KMS-11 (cell line): ENCODE measurements at regions not wholly inside any gene's neighbourhood (a gene's known extent, or its start where the extent isn't known, plus 50 kb on each side); places are given as distances from the start of the nearest gene placed in this dataset.

ENCODE experiments used
- H2AFZ ChIP-seq: fragments of 200-600 bp; sonication (generic); 2 replicates; pipeline ENCODE4 v1.6.1; 2016; ENCODE audit warnings: antibody characterized with exemption, mixed run types, low read depth
- H3K27ac ChIP-seq: fragments of 200-600 bp; sonication (generic); 2 replicates; pipeline ENCODE4 v1.6.1; 2016; ENCODE audit warnings: mild to moderate bottlenecking, mixed run types
- H3K27me3 ChIP-seq: fragments of 200-600 bp; sonication (generic); 2 replicates; pipeline ENCODE4 v1.6.1; 2017; ENCODE audit warnings: mild to moderate bottlenecking, low read depth, mixed run types, moderate library complexity; ENCODE audit not compliant: insufficient read depth
- H3K36me3 ChIP-seq: fragments of 200-600 bp; sonication (generic); 2 replicates; pipeline ENCODE4 v1.6.1; 2017; ENCODE audit warnings: mild to moderate bottlenecking, mixed run types; ENCODE audit not compliant: insufficient read depth
- H3K4me1 ChIP-seq: fragments of 200-600 bp; sonication (generic); 2 replicates; pipeline ENCODE4 v1.6.1; 2016; ENCODE audit warnings: mild to moderate bottlenecking, low read depth, mixed run types; ENCODE audit not compliant: poor library complexity, severe bottlenecking
- H3K4me2 ChIP-seq: fragments of 200-600 bp; sonication (generic); 2 replicates; pipeline ENCODE4 v1.7.0; 2016; ENCODE audit warnings: mild to moderate bottlenecking, mixed run types
- H3K4me3 ChIP-seq: fragments of 200-600 bp; sonication (generic); IDR thresholded peaks from 2 replicates; pipeline ENCODE4 v1.6.1; 2017; ENCODE audit warnings: low read depth, low read length, mixed read lengths; ENCODE audit not compliant: insufficient read depth
- H3K79me2 ChIP-seq: fragments of 200-600 bp; sonication (generic); 2 replicates; pipeline ENCODE4 v1.6.1; 2016; ENCODE audit warnings: low read depth, mixed run types; ENCODE audit not compliant: insufficient read depth
- H3K9ac ChIP-seq: fragments of 200-600 bp; sonication (generic); 2 replicates; pipeline ENCODE4 v1.6.1; 2016; ENCODE audit warnings: mild to moderate bottlenecking, mixed run types
- H4K20me1 ChIP-seq: fragments of 200-600 bp; sonication (generic); 2 replicates; pipeline ENCODE4 v1.6.1; 2016; ENCODE audit warnings: mild to moderate bottlenecking, mixed run types; ENCODE audit not compliant: insufficient read depth
- TF ChIP-seq, protein P1 (sequence below): fragments of 200-600 bp; sonication (generic); conservative IDR thresholded peaks from 2 replicates; pipeline ENCODE4 v1.6.1; 2017; ENCODE audit warnings: low read depth, mild to moderate bottlenecking, antibody characterized with exemption, low read length, moderate library complexity, mixed read lengths

DNA sequence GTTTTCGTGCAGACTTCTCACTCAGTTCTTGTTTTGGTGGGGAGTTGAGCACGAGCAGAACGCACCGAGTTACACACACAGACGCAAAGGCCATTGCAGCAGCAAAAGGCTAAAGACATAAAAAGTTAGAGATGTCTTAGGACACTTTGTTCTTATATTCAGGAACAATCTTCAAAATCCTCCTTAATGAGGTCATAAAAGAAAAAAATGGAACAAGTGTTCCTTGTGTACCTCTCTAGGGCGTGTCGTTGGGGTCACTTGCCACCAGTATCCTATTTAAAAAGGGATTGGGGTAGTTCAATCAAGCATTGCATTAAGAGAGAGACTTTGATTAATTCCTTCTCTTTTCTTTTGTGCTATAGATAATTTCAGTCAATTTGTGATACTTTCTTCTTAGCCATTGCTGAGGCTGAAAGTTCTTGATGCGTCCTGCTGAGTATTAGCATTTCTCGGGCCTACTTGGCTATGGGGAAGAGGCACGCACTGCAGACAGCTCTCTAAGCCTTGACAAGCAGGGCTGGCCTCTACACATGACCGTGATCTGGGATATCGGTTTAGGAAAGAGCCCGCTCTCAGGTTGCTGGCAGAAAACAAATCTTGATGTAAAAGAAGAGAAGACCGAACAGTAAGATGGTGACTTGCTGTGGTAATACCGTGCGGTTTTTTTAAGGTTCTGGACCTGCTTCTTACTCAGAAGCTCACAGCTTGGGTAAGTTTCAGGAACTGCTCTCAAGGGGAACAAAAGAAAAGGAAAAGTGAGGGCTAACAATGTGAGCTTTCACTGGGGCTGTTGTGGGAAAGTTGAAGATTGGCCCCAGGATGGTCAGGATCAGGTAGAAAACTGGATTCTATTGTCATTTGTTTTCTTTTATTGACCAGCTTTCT is 223.6 kb downstream of the TM9SF2 start:
- no peak overlapping the region for H3K27ac ChIP-seq
- H3K36me3 ChIP-seq: no peaks in the 10 kb centered on the region
- H4K20me1 ChIP-seq: no peaks in the 10 kb centered on the region
- H3K4me1 ChIP-seq: no peaks in the 10 kb centered on the region
- H3K4me2 ChIP-seq: no peak overlapping the region
- H2AFZ ChIP-seq: no peak overlapping the region
- no peak overlapping the region for H3K9ac ChIP-seq
- TF ChIP-seq, protein P1, sequence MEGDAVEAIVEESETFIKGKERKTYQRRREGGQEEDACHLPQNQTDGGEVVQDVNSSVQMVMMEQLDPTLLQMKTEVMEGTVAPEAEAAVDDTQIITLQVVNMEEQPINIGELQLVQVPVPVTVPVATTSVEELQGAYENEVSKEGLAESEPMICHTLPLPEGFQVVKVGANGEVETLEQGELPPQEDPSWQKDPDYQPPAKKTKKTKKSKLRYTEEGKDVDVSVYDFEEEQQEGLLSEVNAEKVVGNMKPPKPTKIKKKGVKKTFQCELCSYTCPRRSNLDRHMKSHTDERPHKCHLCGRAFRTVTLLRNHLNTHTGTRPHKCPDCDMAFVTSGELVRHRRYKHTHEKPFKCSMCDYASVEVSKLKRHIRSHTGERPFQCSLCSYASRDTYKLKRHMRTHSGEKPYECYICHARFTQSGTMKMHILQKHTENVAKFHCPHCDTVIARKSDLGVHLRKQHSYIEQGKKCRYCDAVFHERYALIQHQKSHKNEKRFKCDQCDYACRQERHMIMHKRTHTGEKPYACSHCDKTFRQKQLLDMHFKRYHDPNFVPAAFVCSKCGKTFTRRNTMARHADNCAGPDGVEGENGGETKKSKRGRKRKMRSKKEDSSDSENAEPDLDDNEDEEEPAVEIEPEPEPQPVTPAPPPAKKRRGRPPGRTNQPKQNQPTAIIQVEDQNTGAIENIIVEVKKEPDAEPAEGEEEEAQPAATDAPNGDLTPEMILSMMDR: no peak
- no peaks in the 10 kb centered on the region for H3K27me3 ChIP-seq
- no peaks in the 10 kb centered on the region for H3K79me2 ChIP-seq
- no peak overlapping the region for H3K4me3 ChIP-seq

DNA sequence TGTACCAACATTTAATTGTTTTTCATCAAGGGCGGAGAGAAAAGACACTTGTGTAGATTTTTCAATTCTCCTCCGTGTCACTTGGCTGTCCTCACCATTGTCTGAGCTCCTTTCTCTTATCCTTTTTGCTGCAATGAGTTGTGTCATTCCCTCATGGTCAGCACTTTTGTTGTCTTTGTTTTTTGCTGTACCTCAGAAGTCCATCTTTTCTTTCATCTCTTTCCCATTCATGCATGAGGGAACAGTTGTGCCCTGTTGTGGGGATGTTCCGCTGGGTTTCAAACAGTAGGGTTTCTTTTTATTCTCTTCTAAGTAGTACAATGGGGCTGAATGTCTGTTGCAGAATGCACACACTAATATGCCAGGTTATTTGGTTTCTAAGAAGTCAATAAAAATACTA is 222.6 kb downstream of the TM9SF2 start:
- H3K4me2 ChIP-seq: no peak overlapping the region
- no peaks in the 10 kb centered on the region for H3K4me1 ChIP-seq
- H3K9ac ChIP-seq: no peak overlapping the region
- H4K20me1 ChIP-seq: no peaks in the 10 kb centered on the region
- no peaks in the 10 kb centered on the region for H3K27me3 ChIP-seq
- TF ChIP-seq, protein P1: no peak
- no peaks in the 10 kb centered on the region for H3K36me3 ChIP-seq
- H3K79me2 ChIP-seq: no peaks in the 10 kb centered on the region
- H3K27ac ChIP-seq: no peak overlapping the region
- no peak overlapping the region for H2AFZ ChIP-seq
- H3K4me3 ChIP-seq: no peak overlapping the region

DNA sequence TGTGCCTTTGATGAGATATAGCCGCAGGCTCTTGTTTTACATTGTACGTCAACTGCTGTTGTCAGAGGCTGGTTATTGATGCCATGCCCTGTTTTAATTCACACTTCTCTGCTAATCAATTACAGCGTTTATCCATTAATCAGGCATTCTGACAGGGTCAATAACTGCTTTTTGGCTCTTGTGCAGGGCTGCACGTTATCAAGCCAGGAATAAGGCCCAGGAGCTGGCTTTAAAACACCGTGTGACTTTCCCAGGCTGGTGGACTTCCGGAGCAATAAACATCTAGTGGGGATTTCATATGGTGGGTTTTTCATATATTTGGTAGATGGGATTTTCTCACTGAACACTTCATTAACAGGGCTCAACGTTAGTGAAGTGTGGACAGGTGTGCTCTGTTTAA is 221.7 kb downstream of the TM9SF2 start:
- Histone ChIP-seq H3K36me3 (no peaks in the 10 kb centered on the region), H3K4me3 (no peak overlapping the region), H3K27me3 (no peaks in the 10 kb centered on the region), H3K27ac (no peak overlapping the region), H2AFZ (no peak overlapping the region), H4K20me1 (no peaks in the 10 kb centered on the region), H3K4me1 (no peaks in the 10 kb centered on the region), H3K9ac (no peak overlapping the region), H3K4me2 (no peak overlapping the region), H3K79me2 (no peaks in the 10 kb centered on the region)
- TF ChIP-seq, protein P1: no peak

DNA sequence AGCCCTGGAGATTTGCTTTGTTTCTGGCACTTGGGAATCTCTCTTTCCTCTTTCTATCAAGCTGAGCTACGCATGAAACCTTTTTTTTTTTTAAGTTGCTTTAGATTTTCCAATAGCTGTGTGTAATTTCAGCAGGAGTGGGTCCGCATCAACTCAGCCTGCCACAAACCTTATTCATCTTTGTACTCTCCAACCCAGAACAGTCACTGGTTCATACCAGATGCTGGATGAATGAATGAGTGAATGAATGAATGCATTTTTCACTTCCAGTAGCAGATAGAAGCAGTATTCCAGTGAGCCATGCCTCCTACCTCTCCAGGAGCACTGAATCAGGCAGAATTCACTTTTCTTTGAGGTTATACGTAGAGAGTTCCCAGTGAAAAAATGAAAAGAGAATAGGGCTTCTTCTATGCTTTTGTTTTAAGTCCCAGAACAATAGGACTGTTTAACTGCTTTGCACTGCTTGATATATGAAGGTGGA is 221.1 kb downstream of the TM9SF2 start:
- no peaks in the 10 kb centered on the region for H3K79me2 ChIP-seq
- H3K9ac ChIP-seq: no peak overlapping the region
- no peak overlapping the region for H3K27ac ChIP-seq
- H2AFZ ChIP-seq: no peak overlapping the region
- H3K4me2 ChIP-seq: no peak overlapping the region
- H4K20me1 ChIP-seq: no peaks in the 10 kb centered on the region
- H3K4me3 ChIP-seq: no peak overlapping the region
- H3K36me3 ChIP-seq: no peaks in the 10 kb centered on the region
- no peaks in the 10 kb centered on the region for H3K4me1 ChIP-seq
- no peaks in the 10 kb centered on the region for H3K27me3 ChIP-seq
- TF ChIP-seq, protein P1: no peak
